ENCODE measurements at regions not wholly inside any gene's neighbourhood (a gene's known extent, or its start where the extent isn't known, plus 50 kb on each side); places are given as distances from the start of the nearest gene placed in this dataset.

DNA sequence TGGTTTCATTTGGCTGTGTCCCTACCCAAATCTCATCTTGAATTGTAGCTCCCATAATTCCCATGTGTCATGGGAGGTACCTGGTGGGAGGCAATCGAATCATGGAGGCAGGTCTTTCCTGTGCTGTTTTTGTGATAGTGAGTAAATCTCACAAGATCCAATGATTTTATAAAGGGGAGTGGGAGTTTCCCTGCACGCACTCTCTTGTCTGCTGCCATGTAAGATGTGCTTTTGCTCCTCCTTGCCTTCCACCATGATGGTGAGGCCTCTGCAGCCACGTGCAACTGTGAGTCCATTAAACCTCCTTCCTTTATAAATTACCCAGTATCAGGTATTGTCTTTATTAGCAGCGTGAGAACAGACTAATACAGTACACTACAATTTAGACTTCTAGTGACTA lies 67.5 kb upstream of the LINC01488 start:
- H3K27ac Mint-ChIP-seq, result no peak overlapping the region
- H3K4me1 Mint-ChIP-seq (ENCODE audit: low read depth in 2 of 2), result peaks cover 4 to 5% of the 10 kb centered on the region in 2 donors
- no peaks in the 10 kb centered on the region for H3K9me3 Mint-ChIP-seq
- no peak for DNase-seq (ENCODE audit: low spot score)
- no peaks in the 10 kb centered on the region for H3K36me3 Mint-ChIP-seq
- peaks cover 6 to 11% of the 10 kb centered on the region in 2 donors for H3K27me3 Mint-ChIP-seq
- no peak for ATAC-seq
- no peak overlapping the region for H3K4me3 Mint-ChIP-seq

DNA sequence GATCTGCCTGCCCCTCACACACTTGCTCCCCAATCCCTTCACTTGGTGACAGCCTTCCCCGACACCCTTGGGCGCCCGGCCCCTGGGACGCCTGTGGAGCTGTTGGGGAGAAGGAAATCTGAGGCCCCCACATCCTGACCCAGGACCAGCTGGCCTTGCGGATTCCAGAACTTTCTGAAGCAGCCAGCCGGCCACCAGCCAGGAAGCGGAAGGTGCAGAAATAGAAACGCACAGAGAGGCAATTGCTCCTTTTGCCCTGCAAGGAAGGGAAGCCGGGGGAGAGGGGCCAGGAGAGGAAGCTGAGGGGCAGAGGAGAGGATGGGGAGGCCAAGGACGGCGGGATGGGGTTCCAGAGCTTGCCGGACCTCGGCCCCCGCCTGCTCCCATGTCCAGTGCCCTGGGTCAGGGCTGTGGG lies 66.7 kb upstream of the LINC01488 start:
- no peak for ATAC-seq
- no peaks in the 10 kb centered on the region for H3K9me3 Mint-ChIP-seq
- H3K27me3 Mint-ChIP-seq, result peaks cover 5 to 11% of the 10 kb centered on the region in 2 donors
- H3K36me3 Mint-ChIP-seq, result no peaks in the 10 kb centered on the region
- H3K4me3 Mint-ChIP-seq, result no peak overlapping the region
- DNase-seq (ENCODE audit: low spot score), result no peak
- peaks cover 3% of the 10 kb centered on the region in 2 donors for H3K4me1 Mint-ChIP-seq (ENCODE audit: low read depth in 2 of 2)
- no peak overlapping the region for H3K27ac Mint-ChIP-seq

DNA sequence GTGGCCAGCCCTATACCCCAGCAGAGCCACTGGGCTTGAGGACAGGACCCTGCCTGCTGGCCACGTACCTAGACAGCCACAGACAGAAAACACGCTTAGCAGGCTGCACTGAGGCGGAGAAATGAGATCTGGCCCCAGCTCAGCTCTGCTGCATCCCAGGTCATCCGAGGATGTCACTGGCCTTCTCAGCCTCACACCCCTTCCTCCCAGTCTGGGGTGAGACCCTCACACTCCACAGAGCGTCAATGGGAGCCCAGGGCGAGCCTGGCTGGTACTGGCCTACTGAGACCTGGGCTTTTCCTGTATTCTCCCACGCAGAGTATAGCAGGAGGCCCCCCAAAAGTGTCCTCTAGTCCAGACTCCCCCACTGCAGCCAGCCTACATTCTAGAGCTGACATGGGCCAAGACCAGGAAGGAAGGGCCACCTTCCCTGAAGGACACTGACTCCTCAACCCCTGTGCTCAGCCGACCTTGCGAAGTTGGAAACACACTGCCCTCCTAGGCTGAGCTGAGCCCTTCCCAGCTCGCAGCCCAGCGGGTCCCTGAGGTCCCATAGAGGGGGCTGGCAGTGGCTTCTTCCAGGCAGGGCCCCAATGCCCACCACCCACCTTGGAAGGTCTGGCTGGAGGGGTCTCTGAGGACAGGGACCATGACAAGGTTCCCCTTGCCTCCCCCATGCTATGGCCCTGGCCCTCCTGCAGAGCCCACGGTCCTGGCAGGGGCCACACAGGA lies 65.9 kb upstream of the LINC01488 start:
- Mint-ChIP-seq H3K4me3 (no peak overlapping the region), H3K27ac (no peak overlapping the region), H3K36me3 (no peaks in the 10 kb centered on the region), H3K9me3 (no peaks in the 10 kb centered on the region), H3K4me1 (ENCODE audit: low read depth in 2 of 2) (no peaks in the 10 kb centered on the region), H3K27me3 (peaks cover 0 to 8% of the 10 kb centered on the region in 2 donors)
- ATAC-seq (peak in 1 of 2 donors; percentile 30), DNase-seq (ENCODE audit: low spot score) (no peak)

DNA sequence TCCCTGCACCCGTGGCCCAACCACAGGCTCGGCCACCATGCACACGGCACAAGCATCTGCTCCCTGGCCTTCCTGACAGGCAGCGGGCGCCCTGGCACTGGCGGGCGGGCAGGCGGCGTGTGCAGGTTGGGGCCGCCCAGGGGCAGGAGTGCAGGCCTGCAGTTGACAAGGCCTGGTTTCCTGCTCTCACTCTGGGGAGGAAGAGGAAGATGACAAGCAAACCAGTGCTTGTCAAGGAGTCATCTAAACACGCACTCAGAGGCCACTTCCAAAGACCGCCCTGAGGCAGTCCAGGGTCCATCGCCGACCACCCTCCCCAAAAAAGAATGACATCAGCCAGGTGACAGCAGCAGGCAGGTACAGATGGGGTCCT lies 65.3 kb upstream of the LINC01488 start:
- H3K9me3 Mint-ChIP-seq, result no peaks in the 10 kb centered on the region
- no peak overlapping the region for H3K27ac Mint-ChIP-seq
- DNase-seq (ENCODE audit: low spot score), result no peak
- H3K4me3 Mint-ChIP-seq, result no peak overlapping the region
- ATAC-seq, result no peak
- no peaks in the 10 kb centered on the region for H3K4me1 Mint-ChIP-seq (ENCODE audit: low read depth in 2 of 2)
- peaks cover 0 to 8% of the 10 kb centered on the region in 2 donors for H3K27me3 Mint-ChIP-seq
- no peaks in the 10 kb centered on the region for H3K36me3 Mint-ChIP-seq

DNA sequence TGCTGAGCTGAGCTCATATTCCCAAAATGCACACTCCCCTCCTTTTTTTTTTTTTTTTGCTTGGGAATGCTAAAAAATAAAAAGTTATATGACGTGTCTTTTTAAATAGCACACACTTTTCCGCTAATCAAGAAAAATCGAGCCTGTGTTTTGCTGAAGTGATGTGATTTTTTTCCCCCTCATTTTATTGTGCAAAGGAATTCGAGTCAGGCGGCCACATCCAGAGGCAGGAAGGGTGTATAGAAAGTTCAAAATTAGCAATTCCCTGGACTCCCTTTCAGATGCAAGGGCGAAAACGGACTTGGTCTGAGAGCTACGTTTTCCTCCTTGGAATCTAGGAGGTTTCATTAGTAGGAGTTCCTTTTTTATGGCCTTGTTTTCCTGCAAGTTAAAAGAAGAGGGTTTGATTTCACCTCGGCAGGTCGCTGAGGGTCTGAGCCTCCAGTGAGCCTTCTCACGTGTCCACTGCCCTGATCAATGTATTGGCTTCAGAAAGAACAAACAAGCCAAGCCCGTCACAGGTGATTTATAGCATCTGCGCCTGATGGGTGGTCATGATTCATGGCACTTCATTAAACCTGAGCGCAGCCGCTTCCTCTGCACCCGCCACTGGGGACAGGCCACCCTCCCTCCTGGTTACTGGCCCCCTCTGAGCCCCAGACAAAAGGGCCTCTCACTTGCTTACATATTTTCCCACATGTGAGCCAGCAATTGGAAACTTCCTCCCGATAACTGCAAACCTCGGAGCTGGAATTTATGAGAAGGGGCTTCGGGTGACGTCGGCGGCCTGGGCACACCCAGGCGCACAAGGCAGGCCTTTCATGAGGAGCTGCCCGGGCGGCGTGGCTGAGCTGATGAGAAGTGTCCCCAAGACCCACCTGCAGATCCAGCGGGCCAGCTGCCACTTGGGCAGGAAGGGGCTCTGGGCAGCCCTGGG lies 64.4 kb upstream of the LINC01488 start:
- no peak overlapping the region for H3K27ac Mint-ChIP-seq
- H3K36me3 Mint-ChIP-seq, result no peaks in the 10 kb centered on the region
- no peak for ATAC-seq
- no peak overlapping the region for H3K4me3 Mint-ChIP-seq
- peaks cover 5% of the 10 kb centered on the region in 2 donors for H3K27me3 Mint-ChIP-seq
- H3K9me3 Mint-ChIP-seq, result no peaks in the 10 kb centered on the region
- DNase-seq (ENCODE audit: low spot score), result no peak
- H3K4me1 Mint-ChIP-seq (ENCODE audit: low read depth in 2 of 2), result no peaks in the 10 kb centered on the region

DNA sequence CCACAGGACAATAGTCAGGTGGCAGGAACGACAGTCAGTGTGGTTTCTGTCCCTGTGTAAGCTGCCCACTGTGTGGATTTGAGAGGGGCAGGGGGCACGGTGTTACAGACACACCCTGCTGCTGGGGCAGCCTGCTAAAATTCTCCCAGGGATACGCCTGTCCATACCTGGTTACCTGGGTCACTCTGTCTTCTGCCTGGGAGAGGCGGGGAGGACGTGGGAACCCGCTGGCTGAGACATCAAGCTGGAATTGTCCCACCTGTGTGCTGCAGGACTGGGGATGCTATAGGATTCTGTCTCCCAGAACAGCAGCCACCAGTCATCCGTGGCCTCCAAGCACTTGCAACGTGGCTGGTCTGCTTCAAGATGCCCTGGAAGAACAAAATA lies 63.8 kb upstream of the LINC01488 start:
- ATAC-seq (no peak), DNase-seq (ENCODE audit: low spot score) (no peak)
- H3K4me1 Mint-ChIP-seq (ENCODE audit: low read depth in 2 of 2), result no peaks in the 10 kb centered on the region
- no peak overlapping the region for H3K27ac Mint-ChIP-seq
- H3K9me3 Mint-ChIP-seq, result no peaks in the 10 kb centered on the region
- H3K4me3 Mint-ChIP-seq, result no peak overlapping the region
- H3K27me3 Mint-ChIP-seq, result peaks cover 5 to 7% of the 10 kb centered on the region in 2 donors
- no peaks in the 10 kb centered on the region for H3K36me3 Mint-ChIP-seq

DNA sequence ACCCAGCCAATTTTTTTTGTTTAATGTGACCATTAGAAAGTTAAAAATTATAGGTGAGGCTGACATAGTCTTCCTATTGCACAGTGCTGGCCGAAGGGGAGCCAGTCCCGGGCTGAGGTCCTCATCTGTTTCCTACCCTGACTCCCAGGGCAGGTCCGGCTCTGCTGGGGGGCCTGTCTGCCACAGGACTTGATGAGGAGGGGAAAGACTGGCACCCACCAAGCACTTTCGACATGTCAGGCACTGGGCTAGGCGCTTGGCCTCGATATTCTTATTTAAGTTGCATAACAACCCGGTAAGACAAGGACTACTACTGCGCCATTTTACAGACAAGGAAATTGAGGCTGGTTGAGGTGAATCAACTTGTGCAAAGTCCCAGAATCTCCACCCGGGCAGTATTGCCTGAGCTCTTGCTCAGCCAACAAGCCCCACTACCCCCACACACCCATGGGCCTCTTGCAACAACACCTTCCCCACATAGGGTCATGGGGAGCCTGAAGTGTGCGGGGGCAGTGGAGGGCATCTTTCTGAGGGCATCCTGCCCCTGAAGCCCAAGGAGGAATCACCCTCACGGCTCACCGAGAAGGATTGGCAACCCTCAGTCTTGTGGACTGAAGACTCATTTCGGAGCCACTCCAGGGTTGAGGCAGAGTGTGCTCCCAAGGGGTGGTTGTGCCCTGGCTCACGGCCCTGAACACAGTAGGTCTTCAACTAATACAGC lies 62.7 kb upstream of the LINC01488 start:
- no peak overlapping the region for H3K27ac Mint-ChIP-seq

DNA sequence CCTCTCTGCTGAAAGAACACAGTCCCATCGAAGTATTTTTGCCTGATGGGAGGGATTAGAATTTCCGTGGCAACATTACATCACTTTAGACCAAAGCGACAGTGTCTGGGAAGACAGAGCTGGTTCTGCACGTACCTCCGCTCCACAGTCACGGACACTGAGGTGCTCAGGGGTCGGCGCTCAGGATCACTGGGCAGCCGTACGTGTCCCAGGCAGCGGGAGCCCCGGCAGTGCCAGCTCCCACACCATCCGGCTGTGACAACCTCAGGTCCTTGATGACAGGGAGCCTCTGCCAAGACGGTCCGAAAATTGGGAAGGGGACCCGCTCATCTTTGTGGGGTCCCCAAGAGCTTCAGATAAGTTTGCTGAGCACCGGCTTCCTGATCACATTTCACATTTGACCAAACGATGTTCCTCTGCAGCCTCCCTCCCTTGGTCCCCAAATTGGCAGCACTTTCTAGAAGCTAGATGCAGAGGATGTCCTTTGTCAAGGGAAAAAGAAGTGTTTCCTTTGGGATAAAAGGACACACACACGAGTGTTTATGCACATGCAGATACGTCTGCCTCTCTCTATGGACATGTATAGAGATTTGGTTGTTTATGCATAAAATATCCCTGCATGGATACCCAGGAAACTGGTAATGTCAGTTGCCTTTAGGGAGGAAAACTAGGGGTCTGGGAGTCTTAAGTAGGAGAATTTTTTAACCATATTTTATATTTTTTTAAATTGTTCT lies 61.6 kb upstream of the LINC01488 start:
- no peak for ATAC-seq
- peaks cover 5 to 13% of the 10 kb centered on the region in 2 donors for H3K27me3 Mint-ChIP-seq
- H3K27ac Mint-ChIP-seq, result no peak overlapping the region

More for the DNA sequence above, 62.7 kb upstream of the LINC01488 start:
- Mint-ChIP-seq H3K4me1 (ENCODE audit: low read depth in 2 of 2) (no peaks in the 10 kb centered on the region), H3K9me3 (no peaks in the 10 kb centered on the region), H3K4me3 (no peak overlapping the region), H3K36me3 (no peaks in the 10 kb centered on the region), H3K27me3 (peaks cover 5 to 12% of the 10 kb centered on the region in 2 donors)
- DNase-seq (ENCODE audit: low spot score) (no peak), ATAC-seq (peak in 1 of 2 donors; percentile 5)

DNA sequence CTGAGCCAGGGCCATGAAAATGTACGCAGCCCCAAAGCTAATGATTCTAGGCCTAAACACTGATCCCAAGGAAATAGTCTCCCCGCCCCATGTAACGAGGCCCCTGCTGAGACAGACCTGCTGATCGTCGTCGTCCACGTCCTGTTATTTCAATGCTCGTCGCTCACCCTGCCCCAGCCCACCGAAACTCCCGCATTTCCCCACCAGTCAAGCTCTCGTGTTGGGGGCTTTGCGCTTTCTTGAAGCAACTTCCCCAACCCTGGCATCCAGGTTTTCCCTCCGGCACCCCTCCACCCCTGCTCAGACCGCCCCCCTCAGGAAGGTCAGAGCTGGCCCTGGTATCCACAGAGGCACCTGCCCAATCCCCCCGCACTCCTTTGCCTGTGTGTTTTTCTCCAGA lies 58.8 kb upstream of the LINC01488 start:
- Mint-ChIP-seq H3K4me1 (ENCODE audit: low read depth in 2 of 2) (peaks cover 13 to 14% of the 10 kb centered on the region in 2 donors), H3K27me3 (peaks cover 5 to 18% of the 10 kb centered on the region in 2 donors), H3K27ac (no peak overlapping the region), H3K9me3 (no peaks in the 10 kb centered on the region), H3K4me3 (no peak overlapping the region), H3K36me3 (peaks cover 5% of the 10 kb centered on the region)
- ATAC-seq (no peak), DNase-seq (ENCODE audit: low spot score) (no peak)

More for the DNA sequence above, 61.6 kb upstream of the LINC01488 start:
- no peak overlapping the region for H3K4me3 Mint-ChIP-seq
- no peaks in the 10 kb centered on the region for H3K9me3 Mint-ChIP-seq
- peaks cover 0 to 2% of the 10 kb centered on the region in 2 donors for H3K4me1 Mint-ChIP-seq (ENCODE audit: low read depth in 2 of 2)
- no peak for DNase-seq (ENCODE audit: low spot score)
- H3K36me3 Mint-ChIP-seq, result peaks cover 4% of the 10 kb centered on the region

DNA sequence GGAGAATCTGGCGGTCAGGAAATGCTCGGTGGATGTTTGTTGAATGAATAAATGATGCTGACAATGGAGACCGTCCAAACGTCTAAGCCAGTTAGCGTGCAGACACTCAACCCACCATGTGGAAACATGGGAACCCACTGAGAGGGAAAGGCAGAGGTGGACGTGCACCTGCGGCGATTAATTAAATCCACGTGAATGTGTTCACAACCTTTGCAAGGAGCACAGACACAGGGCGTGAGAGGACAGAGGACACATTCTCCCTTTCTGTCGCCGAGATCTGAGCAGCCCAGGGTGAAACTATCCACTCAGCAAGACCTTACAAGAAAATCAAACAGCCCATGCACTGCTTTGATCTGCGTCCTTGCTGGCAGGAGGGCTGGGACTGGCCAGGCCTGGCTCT lies 58.3 kb upstream of the LINC01488 start:
- H3K4me3 Mint-ChIP-seq, result no peak overlapping the region
- peaks cover 5% of the 10 kb centered on the region for H3K36me3 Mint-ChIP-seq
- ATAC-seq, result no peak
- no peaks in the 10 kb centered on the region for H3K9me3 Mint-ChIP-seq
- peaks cover 5 to 19% of the 10 kb centered on the region in 2 donors for H3K27me3 Mint-ChIP-seq
- H3K27ac Mint-ChIP-seq, result no peak overlapping the region
- peaks cover 13 to 14% of the 10 kb centered on the region in 2 donors for H3K4me1 Mint-ChIP-seq (ENCODE audit: low read depth in 2 of 2)
- DNase-seq (ENCODE audit: low spot score), result no peak

DNA sequence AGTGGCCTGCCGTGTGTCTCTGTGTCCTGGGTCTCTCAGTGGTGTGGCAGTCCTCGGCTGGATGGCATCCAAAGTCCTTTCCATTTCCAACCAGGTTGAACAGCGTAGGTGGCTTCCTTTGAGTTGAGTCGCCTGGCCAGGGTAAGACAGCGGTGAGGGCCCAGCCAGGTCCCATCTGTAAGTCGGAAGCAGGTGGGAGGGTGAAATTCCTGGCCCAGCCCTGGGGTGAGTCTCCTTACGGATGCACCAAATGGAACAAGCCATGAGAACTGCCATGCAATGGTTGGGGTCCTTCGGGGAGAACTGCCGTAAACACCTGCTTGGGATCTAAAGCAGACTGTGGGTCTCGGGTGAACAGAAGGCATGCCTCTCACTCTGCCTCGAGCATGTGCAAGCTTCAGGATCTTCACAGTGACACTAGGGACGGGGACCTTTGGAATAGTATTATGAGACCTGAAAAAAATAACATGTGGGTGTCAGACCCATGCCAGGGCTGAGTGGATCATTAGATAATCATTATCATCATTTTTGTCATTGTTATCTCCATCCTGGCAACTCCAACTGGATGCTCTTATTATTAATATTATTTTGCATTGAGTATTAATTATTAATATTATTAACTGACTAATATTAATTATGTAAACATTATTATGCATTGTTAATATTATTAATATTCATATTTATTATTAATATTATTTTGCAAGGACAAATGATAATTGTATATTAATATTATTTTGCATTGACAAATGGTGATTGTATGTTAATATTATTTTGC lies 57.7 kb upstream of the LINC01488 start:
- DNase-seq (ENCODE audit: low spot score) (no peak), ATAC-seq (no peak)
- Mint-ChIP-seq H3K9me3 (no peaks in the 10 kb centered on the region), H3K4me1 (ENCODE audit: low read depth in 2 of 2) (peaks cover 13 to 14% of the 10 kb centered on the region in 2 donors), H3K27ac (no peak overlapping the region), H3K27me3 (peaks cover 5 to 19% of the 10 kb centered on the region in 2 donors), H3K4me3 (no peak overlapping the region), H3K36me3 (peaks cover 5% of the 10 kb centered on the region)

DNA sequence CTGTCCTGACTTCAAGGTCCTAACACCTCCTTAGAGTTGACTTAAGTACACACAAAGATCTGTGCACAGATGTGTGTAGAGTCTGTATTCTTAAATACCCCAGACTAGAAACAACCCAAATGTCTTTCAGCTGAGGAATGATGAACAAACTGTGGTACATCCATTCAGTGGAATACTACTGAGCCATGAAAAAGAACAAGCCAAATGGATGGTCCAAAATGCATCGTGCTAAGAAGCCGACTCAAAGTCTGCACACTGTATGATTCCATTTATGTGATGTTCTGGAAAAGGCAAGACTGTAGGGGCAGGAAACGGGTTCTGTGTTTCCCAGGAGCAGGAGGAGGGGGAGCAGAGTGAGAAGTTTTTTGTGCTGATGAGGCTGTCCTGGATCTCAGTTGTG lies 56.7 kb upstream of the LINC01488 start:
- H3K36me3 Mint-ChIP-seq, result peaks cover 5% of the 10 kb centered on the region

More for the DNA sequence above, 56.7 kb upstream of the LINC01488 start:
- H3K9me3 Mint-ChIP-seq, result no peaks in the 10 kb centered on the region
- peaks cover 13 to 14% of the 10 kb centered on the region in 2 donors for H3K4me1 Mint-ChIP-seq (ENCODE audit: low read depth in 2 of 2)
- peaks cover 5 to 19% of the 10 kb centered on the region in 2 donors for H3K27me3 Mint-ChIP-seq
- DNase-seq (ENCODE audit: low spot score) (no peak), ATAC-seq (no peak)
- no peak overlapping the region for H3K27ac Mint-ChIP-seq
- H3K4me3 Mint-ChIP-seq, result no peak overlapping the region
